H1 (cell line): ENCODE measurements at regions not wholly inside any gene's neighbourhood (a gene's known extent, or its start where the extent isn't known, plus 50 kb on each side); places are given as distances from the start of the nearest gene placed in this dataset.

Source experiments
- HDAC2 ChIP-seq, 2 experiments: fragments of 300-600 bp in 1 of 2; sonication (generic) in 1 of 2; IDR thresholded peaks; 2 replicates each; pipeline ENCODE4 v1.6.1; 2011 to 2012; ENCODE audit warnings: low read depth in 2 of 2, low read length in 2 of 2, mild to moderate bottlenecking in 2 of 2, moderate library complexity in 2 of 2, borderline replicate concordance in 1 of 2, inconsistent platforms in 1 of 2
- TAF1 ChIP-seq: IDR thresholded peaks from 2 replicates; pipeline ENCODE4 v1.6.1; 2011; ENCODE audit warnings: mild to moderate bottlenecking, low read depth, low read length
- TEAD4 ChIP-seq: IDR thresholded peaks from 2 replicates; pipeline ENCODE4 v1.6.1; 2012; ENCODE audit warnings: low read depth, low read length, inconsistent platforms, mixed read lengths

- TF ChIP-seq HDAC2 (IDR thresholded peaks at IDR 0.05; ENCODE audit: borderline replicate concordance in 1 of 2, low read depth in 2 of 2, low read length in 2 of 2) (no peak), TAF1 (no peak), TEAD4 (no peak)
Measured at GRCh38 chr1:101079341-101079740, 53.8 kb upstream of the DPH5 start (continued).
